Activated CD4-positive, alpha-beta memory T cell treated with anti-CD3 and anti-CD28 coated beads for 36 hours (primary cell): ENCODE measurements at regions not wholly inside any gene's neighbourhood (a gene's known extent, or its start where the extent isn't known, plus 50 kb on each side); places are given as distances from the start of the nearest gene placed in this dataset.

Experiments used
- CTCF ChIA-PET: fragments of 350-600 bp; sonication (Branson Sonifier 250); formaldehyde crosslinking; loops from one replicate; lab custom pipeline; 2021; ENCODE audit warnings: antibody characterized with exemption, inconsistent platforms; lab: Charles Lee
- POLR2A ChIA-PET: fragments of 350-600 bp; sonication (Branson Sonifier 250); formaldehyde crosslinking; loops from one replicate; lab custom pipeline; 2021; ENCODE audit warnings: antibody characterized with exemption; lab: Charles Lee
- DNase-seq: peaks from one replicate; pipeline ENCODE4 v3.0.0-alpha.2; 2020
- H3K27ac Mint-ChIP-seq: one replicate; pipeline ENCODE4 v1.8.0; 2021; ENCODE audit warnings: mixed read lengths
- H3K27me3 Mint-ChIP-seq: one replicate; pipeline ENCODE4 v1.8.0; 2021; ENCODE audit warnings: mixed read lengths
- H3K36me3 Mint-ChIP-seq: one replicate; pipeline ENCODE4 v1.8.0; 2021; ENCODE audit warnings: mixed read lengths
- H3K4me1 Mint-ChIP-seq: one replicate; pipeline ENCODE4 v1.8.0; 2021; ENCODE audit warnings: low read depth, mixed read lengths
- H3K4me3 Mint-ChIP-seq: one replicate; pipeline ENCODE4 v1.8.0; 2021; ENCODE audit warnings: mild to moderate bottlenecking, mixed read lengths
- H3K9me3 Mint-ChIP-seq: one replicate; pipeline ENCODE4 v1.8.0; 2021; ENCODE audit warnings: mixed read lengths
- intact Hi-C: fragments of 100-400 bp; cut with micrococcal nuclease; formaldehyde crosslinking; loops from one replicate; pipeline ENCODE4 v1.15.1; 2023

DNA sequence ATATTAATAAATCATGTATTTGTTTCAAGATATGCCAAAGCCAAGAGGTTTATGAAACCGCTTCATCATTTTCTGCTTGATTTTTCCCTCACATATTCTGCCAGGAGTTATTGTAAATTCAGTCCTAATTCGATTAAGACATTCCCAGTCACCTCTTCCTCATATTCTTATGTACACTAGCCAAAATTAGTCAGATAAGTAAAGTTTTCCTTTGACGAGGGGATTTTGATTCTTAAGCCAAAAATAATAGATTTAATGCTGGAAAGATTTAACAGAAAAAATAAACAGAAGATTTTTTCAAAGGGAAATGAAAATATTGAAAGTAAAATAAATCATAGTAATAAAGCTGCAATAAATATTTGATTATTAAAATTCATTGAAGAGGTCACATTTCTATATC, 51.0 kb upstream of the VEGFC start:
- Mint-ChIP-seq H3K9me3 (no peaks in the 10 kb centered on the region), H3K27ac (no peak overlapping the region), H3K27me3 (no peaks in the 10 kb centered on the region), H3K4me3 (no peak overlapping the region), H3K36me3 (no peaks in the 10 kb centered on the region), H3K4me1 (no peaks in the 10 kb centered on the region)
- CTCF ChIA-PET, result no interaction called here
- intact Hi-C loops, result no loop called here
- POLR2A ChIA-PET, result no interaction called here
- no peak for DNase-seq

- CTCF ChIA-PET, result no interaction called here
- DNase-seq, result no peak
- Mint-ChIP-seq H3K27ac (no peak overlapping the region), H3K27me3 (no peaks in the 10 kb centered on the region), H3K4me1 (no peaks in the 10 kb centered on the region), H3K4me3 (no peak overlapping the region), H3K36me3 (no peaks in the 10 kb centered on the region), H3K9me3 (no peaks in the 10 kb centered on the region)
- POLR2A ChIA-PET, result no interaction called here
- intact Hi-C loops, result no loop called here
These were observed 51.7 kb upstream of the VEGFC start for GRCh38 chr4:176844448-176844847.

DNA sequence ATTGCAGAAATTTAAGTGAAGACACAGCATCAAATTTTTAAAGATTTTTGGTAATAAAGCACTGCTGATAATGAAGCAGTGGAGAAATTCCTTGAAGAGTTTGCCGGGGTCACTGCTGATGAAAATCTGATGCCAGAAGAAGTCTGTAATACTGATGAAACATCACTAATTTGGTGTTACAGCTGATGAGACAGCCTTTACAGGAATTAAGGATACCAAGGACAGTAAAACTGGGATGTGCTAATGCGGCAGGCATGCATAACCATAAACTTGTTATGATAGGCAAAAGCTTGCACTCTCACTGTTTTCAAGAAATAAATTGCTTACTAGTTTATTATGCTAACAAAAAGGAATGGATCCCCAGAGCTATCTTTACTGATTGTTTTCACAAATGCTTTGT, 52.9 kb upstream of the VEGFC start:
- DNase-seq, result no peak
- ChIA-PET POLR2A (no interaction called here), CTCF (no interaction called here)
- Mint-ChIP-seq H3K4me1 (no peaks in the 10 kb centered on the region), H3K9me3 (no peaks in the 10 kb centered on the region), H3K36me3 (no peaks in the 10 kb centered on the region), H3K27ac (no peak overlapping the region), H3K27me3 (no peaks in the 10 kb centered on the region), H3K4me3 (no peak overlapping the region)
- intact Hi-C loops, result no loop called here

DNA sequence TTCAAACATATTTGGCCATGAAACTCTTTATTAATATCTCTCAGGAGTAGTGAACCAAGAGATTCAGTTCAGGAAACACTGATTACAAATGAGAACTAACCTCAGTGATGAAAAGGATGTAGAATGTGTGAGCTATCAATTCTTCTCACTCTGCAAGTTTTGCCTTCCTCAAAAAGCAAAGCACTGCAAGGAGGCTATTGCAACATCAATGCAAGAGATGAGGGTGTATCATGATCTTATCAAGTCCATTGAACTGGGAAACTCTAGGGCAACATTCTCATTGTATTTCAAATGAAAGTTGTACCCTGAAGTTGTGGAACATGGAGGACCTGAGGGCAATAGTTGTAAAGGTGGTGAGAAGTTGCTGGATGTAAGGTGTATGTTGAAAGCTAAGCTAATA, 56.4 kb upstream of the VEGFC start:
- Mint-ChIP-seq H3K27me3 (no peaks in the 10 kb centered on the region), H3K4me3 (no peak overlapping the region), H3K27ac (no peak overlapping the region), H3K9me3 (peaks cover 1% of the 10 kb centered on the region), H3K36me3 (no peaks in the 10 kb centered on the region), H3K4me1 (no peaks in the 10 kb centered on the region)
- POLR2A ChIA-PET, result no interaction called here
- CTCF ChIA-PET, result interaction anchor here (1.1 kb wide), 1 partner anchor 199 kb away, joined by 3 read pairs; no protein-coding TSS in a partner anchor
- intact Hi-C loops, result no loop called here
- no peak for DNase-seq

DNA sequence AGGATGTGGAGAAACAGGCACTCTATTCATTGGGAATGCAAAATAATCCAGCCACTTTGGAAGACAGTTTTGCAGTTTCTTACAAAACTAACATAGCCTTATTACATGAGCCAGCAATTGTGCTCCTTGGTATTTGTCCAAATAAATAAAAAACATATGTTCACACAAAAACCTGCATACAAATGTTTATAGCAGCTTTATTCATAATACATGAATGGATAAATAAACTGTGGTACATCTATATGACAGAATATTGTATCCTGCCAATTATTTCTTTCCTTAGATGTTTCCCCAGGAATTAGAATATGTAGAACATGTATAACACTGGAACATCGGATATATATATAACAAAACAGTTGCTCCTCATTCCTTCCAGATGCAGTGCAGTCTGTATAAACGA, 57.7 kb upstream of the VEGFC start:
- no peak for DNase-seq
- Mint-ChIP-seq H3K9me3 (peaks cover 1% of the 10 kb centered on the region), H3K4me3 (no peak overlapping the region), H3K27ac (no peak overlapping the region), H3K36me3 (no peaks in the 10 kb centered on the region), H3K4me1 (no peaks in the 10 kb centered on the region), H3K27me3 (no peaks in the 10 kb centered on the region)
- intact Hi-C loops, result no loop called here
- POLR2A ChIA-PET, result no interaction called here
- CTCF ChIA-PET, result no interaction called here

DNA sequence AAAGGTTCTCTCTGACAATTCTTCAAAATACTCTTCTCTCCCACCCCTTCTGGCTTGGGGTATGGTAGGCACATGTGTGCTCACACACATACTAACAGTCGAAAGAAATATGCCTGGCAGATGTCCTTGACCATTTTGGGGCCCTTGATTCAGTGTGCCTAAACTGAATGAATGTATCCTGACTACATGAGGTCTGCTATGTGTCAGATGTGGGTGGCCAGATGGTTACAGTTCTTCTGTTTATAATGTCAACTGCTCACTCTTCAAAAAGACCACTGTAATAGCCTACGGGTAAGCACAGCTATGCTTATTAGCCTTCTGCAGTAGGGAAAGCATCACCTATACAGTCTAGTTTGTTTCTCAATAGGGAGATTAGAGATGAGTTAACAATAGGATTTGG, 63.7 kb upstream of the VEGFC start:
- no peaks in the 10 kb centered on the region for H3K27me3 Mint-ChIP-seq
- ChIA-PET POLR2A (no interaction called here), CTCF (no interaction called here)
- H3K27ac Mint-ChIP-seq, result no peak overlapping the region
- H3K9me3 Mint-ChIP-seq, result peaks cover 14% of the 10 kb centered on the region
- intact Hi-C loops, result no loop called here
- H3K4me1 Mint-ChIP-seq, result no peaks in the 10 kb centered on the region
- DNase-seq, result no peak
- no peaks in the 10 kb centered on the region for H3K36me3 Mint-ChIP-seq
- H3K4me3 Mint-ChIP-seq, result no peak overlapping the region

- H3K4me3 Mint-ChIP-seq, result no peak overlapping the region
- peaks cover 12% of the 10 kb centered on the region for H3K9me3 Mint-ChIP-seq
- ChIA-PET POLR2A (no interaction called here), CTCF (no interaction called here)
- intact Hi-C loops, result no loop called here
- DNase-seq, result no peak
- no peak overlapping the region for H3K27ac Mint-ChIP-seq
- H3K36me3 Mint-ChIP-seq, result no peaks in the 10 kb centered on the region
- H3K4me1 Mint-ChIP-seq, result no peaks in the 10 kb centered on the region
- no peaks in the 10 kb centered on the region for H3K27me3 Mint-ChIP-seq
These were observed 66.1 kb upstream of the VEGFC start for GRCh38 chr4:176858839-176859238.

GRCh38 chr4:176864238-176864637, 71.5 kb upstream of the VEGFC start:
- H3K27ac Mint-ChIP-seq, result no peak overlapping the region
- no peak overlapping the region for H3K4me3 Mint-ChIP-seq
- H3K27me3 Mint-ChIP-seq, result no peaks in the 10 kb centered on the region
- CTCF ChIA-PET, result no interaction called here
- no peaks in the 10 kb centered on the region for H3K4me1 Mint-ChIP-seq
- H3K36me3 Mint-ChIP-seq, result no peaks in the 10 kb centered on the region
- intact Hi-C loops, result no loop called here
- peaks cover 10% of the 10 kb centered on the region for H3K9me3 Mint-ChIP-seq
- POLR2A ChIA-PET, result no interaction called here
- no peak for DNase-seq

- no peaks in the 10 kb centered on the region for H3K27me3 Mint-ChIP-seq
- ChIA-PET CTCF (no interaction called here), POLR2A (no interaction called here)
- DNase-seq, result no peak
- H3K4me1 Mint-ChIP-seq, result no peaks in the 10 kb centered on the region
- peaks cover 3% of the 10 kb centered on the region for H3K9me3 Mint-ChIP-seq
- no peak overlapping the region for H3K4me3 Mint-ChIP-seq
- H3K27ac Mint-ChIP-seq, result no peak overlapping the region
- intact Hi-C loops, result no loop called here
- H3K36me3 Mint-ChIP-seq, result no peaks in the 10 kb centered on the region
These were observed 76.0 kb upstream of the VEGFC start for GRCh38 chr4:176868676-176869075.

DNA sequence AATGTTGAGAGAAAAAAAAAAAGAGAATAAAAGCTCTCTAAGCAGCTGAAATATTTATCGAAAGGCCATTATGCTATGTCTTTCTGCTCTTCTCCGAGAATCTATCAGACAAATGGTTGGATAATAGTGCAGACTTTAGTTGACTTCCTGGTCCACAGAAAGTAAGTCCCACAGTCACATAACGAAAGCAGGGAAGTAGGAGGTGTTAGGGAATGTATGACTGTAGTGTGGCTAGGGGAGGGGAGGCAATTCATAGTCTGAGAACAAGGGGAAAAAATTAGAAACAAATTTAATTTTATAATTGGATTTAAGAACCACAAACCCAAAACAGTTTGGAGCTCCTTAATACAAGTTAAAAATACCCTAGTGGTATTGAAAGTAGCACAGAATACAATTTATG, 79.7 kb upstream of the VEGFC start:
- Mint-ChIP-seq H3K27ac (no peak overlapping the region), H3K36me3 (no peaks in the 10 kb centered on the region), H3K4me3 (no peak overlapping the region), H3K27me3 (no peaks in the 10 kb centered on the region), H3K4me1 (no peaks in the 10 kb centered on the region), H3K9me3 (peaks cover 3% of the 10 kb centered on the region)
- intact Hi-C loops, result no loop called here
- ChIA-PET CTCF (no interaction called here), POLR2A (no interaction called here)
- no peak for DNase-seq

DNA sequence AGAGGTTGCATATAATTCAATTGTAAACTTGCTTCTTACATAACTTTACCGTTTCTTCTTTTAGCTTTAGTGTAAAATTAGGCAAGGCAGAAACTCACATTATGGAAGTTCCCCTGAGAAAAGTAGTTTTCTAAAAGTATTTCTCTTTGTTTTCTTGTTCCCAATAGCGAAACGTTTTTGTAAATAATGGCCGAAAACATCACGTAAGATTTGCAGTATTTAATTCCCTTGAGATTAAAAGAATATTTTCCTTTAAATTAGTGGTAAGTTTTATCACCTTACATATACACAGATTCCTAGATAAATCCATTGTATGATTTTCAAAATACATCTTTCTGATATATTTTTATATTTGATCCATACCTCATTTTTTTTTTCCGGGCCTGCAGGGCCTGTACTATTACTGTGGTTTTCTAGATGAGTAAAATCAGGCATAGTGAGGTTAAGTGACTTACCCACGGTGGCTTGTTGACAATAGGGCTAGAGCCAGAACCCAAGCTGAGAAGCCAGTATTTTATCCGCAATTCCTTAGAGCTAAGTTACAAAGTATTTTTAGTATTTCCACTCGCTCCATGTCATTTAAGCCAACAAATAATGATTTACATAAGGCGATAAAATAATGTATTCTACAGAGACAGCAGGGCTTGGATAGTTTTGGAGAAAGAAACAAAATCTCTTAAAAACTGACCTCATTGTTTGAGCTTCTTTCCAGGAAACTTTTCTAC, 82.2 kb upstream of the VEGFC start:
- no peak overlapping the region for H3K27ac Mint-ChIP-seq
- H3K36me3 Mint-ChIP-seq, result no peaks in the 10 kb centered on the region
- H3K9me3 Mint-ChIP-seq, result peaks cover 3% of the 10 kb centered on the region
- no peaks in the 10 kb centered on the region for H3K4me1 Mint-ChIP-seq
- POLR2A ChIA-PET, result no interaction called here
- CTCF ChIA-PET, result no interaction called here
- H3K27me3 Mint-ChIP-seq, result no peaks in the 10 kb centered on the region
- DNase-seq, result no peak
- no peak overlapping the region for H3K4me3 Mint-ChIP-seq
- intact Hi-C loops, result no loop called here

DNA sequence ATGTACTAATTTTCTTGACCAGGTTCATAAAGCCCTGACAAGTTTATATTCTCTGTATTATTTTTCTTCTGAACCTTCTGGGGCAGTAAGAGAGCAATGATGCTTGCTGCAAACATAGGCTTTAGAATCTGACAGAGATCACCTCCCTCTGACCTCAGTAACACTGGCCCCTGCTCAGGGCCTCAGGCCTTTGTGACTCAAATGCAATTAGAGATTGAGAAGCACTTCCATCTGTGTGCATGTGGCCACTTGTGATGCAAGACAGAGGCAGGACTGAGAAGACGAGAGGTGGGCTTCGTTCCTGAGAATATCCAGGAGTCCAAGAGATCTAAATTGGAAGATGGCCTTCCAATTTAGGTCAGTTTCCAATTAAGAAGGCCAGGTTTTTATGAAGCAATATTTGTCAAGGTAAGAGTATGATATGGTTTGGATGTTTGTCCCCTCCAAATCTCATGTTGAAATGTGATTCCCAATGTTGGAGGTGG, 82.8 kb upstream of the VEGFC start:
- H3K4me3 Mint-ChIP-seq, result no peak overlapping the region
- DNase-seq, result no peak
- H3K36me3 Mint-ChIP-seq, result no peaks in the 10 kb centered on the region
- H3K9me3 Mint-ChIP-seq, result no peaks in the 10 kb centered on the region
- intact Hi-C loops, result no loop called here
- no peaks in the 10 kb centered on the region for H3K4me1 Mint-ChIP-seq
- CTCF ChIA-PET, result no interaction called here
- POLR2A ChIA-PET, result no interaction called here
- H3K27me3 Mint-ChIP-seq, result no peaks in the 10 kb centered on the region
- no peak overlapping the region for H3K27ac Mint-ChIP-seq

DNA sequence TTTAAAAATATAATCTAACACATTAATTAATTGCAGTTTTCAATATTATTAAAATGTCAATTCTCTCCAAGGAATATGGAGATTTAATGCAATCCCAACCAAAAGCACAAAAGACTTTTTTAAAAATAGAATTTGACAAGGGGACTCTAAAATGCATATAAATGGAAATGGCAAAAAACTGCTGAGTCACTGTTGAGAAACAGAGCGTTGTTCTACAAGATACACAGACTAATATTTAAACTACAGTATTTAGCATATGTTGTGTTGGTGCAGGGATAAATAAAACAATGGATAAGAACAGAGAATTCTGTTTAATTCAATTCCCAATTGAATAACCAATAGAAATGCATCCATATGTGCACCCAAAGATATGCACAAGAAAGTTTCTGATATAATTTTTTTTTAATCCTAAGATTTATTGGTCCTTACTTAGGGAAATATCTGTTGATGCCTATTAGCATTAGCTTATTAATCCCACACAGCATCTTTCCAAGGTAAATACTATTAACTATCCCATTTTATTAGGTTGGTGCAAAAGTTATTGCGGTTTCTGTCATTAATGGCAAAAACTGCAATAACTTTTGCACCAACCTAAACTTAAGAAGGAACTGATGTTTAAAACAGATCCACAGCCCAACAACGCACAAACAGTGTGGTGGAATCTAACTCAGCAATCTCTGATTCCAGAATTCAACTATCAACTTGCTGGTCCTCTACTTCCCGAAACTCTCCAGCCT, 86.8 kb upstream of the VEGFC start:
- intact Hi-C loops, result no loop called here
- DNase-seq, result no peak
- H3K27ac Mint-ChIP-seq, result no peak overlapping the region
- H3K4me3 Mint-ChIP-seq, result no peak overlapping the region
- POLR2A ChIA-PET, result no interaction called here
- CTCF ChIA-PET, result no interaction called here
- no peaks in the 10 kb centered on the region for H3K36me3 Mint-ChIP-seq
- H3K27me3 Mint-ChIP-seq, result no peaks in the 10 kb centered on the region
- no peaks in the 10 kb centered on the region for H3K9me3 Mint-ChIP-seq
- H3K4me1 Mint-ChIP-seq, result no peaks in the 10 kb centered on the region
